Skeletal muscle satellite cell (primary cell): ENCODE measurements at regions not wholly inside any gene's neighbourhood (a gene's known extent, or its start where the extent isn't known, plus 50 kb on each side); places are given as distances from the start of the nearest gene placed in this dataset.

Experiments
- H3K27me3 ChIP-seq: 2 replicates; pipeline ENCODE4 v1.7.0; 2013; ENCODE audit warnings: low read length; ENCODE audit not compliant: control insufficient read depth, insufficient read depth
- H3K36me3 ChIP-seq: 2 replicates; pipeline ENCODE4 v1.7.0; 2013; ENCODE audit warnings: mild to moderate bottlenecking, control low read depth, low read length; ENCODE audit not compliant: insufficient read depth
- H3K4me1 ChIP-seq: 2 replicates; pipeline ENCODE4 v1.7.0; 2013; ENCODE audit warnings: low read length; ENCODE audit not compliant: control insufficient read depth, insufficient read depth
- H3K4me2 ChIP-seq: 2 replicates; pipeline ENCODE4 v1.7.0; 2013; ENCODE audit warnings: mild to moderate bottlenecking, low read length
- H3K4me3 ChIP-seq: 2 replicates; pipeline ENCODE4 v1.7.0; 2013; ENCODE audit warnings: low read length
- H3K9ac ChIP-seq: 2 replicates; pipeline ENCODE4 v1.7.0; 2013; ENCODE audit warnings: mild to moderate bottlenecking, low read depth, low read length, moderate library complexity
- H3K9me3 ChIP-seq: replicated peaks from 2 replicates; pipeline ENCODE4 v1.7.0; 2013; ENCODE audit warnings: mild to moderate bottlenecking, control low read depth, low read length

GRCh38 chr6:150456466-150456865 is 87.7 kb downstream of the IYD start:
- no peak overlapping the region for H3K4me3 ChIP-seq
- H3K36me3 ChIP-seq = no peaks in the 10 kb centered on the region
- H3K9ac ChIP-seq = no peak overlapping the region
- no peaks in the 10 kb centered on the region for H3K27me3 ChIP-seq
- H3K9me3 ChIP-seq = no peaks in the 10 kb centered on the region
- H3K4me2 ChIP-seq = no peak overlapping the region
- no peaks in the 10 kb centered on the region for H3K4me1 ChIP-seq

GRCh38 chr6:150456902-150457643 is 88.3 kb downstream of the IYD start:
- Histone ChIP-seq H3K9me3 (no peaks in the 10 kb centered on the region), H3K36me3 (no peaks in the 10 kb centered on the region), H3K4me1 (no peaks in the 10 kb centered on the region), H3K27me3 (no peaks in the 10 kb centered on the region), H3K4me3 (no peak overlapping the region), H3K4me2 (no peak overlapping the region), H3K9ac (no peak overlapping the region)

- Histone ChIP-seq H3K27me3 (no peaks in the 10 kb centered on the region), H3K36me3 (no peaks in the 10 kb centered on the region), H3K4me3 (no peak overlapping the region), H3K9me3 (no peaks in the 10 kb centered on the region), H3K4me1 (no peaks in the 10 kb centered on the region), H3K9ac (no peak overlapping the region), H3K4me2 (no peak overlapping the region)
Measured at GRCh38 chr6:150458579-150458978, 89.8 kb downstream of the IYD start.

GRCh38 chr6:150463852-150464251 is 95.0 kb downstream of the IYD start:
- Histone ChIP-seq H3K9me3 (no peaks in the 10 kb centered on the region), H3K4me1 (peaks cover 4% of the 10 kb centered on the region), H3K27me3 (peaks cover 4% of the 10 kb centered on the region), H3K4me2 (no peak overlapping the region), H3K9ac (no peak overlapping the region), H3K36me3 (no peaks in the 10 kb centered on the region), H3K4me3 (no peak overlapping the region)

GRCh38 chr6:150464966-150465365 is 96.2 kb downstream of the IYD start:
- H3K4me3 ChIP-seq = no peak overlapping the region
- no peaks in the 10 kb centered on the region for H3K36me3 ChIP-seq
- H3K4me2 ChIP-seq = no peak overlapping the region
- H3K9ac ChIP-seq = no peak overlapping the region
- H3K4me1 ChIP-seq = peaks cover 4% of the 10 kb centered on the region
- no peaks in the 10 kb centered on the region for H3K9me3 ChIP-seq
- peaks cover 8% of the 10 kb centered on the region for H3K27me3 ChIP-seq

- Histone ChIP-seq H3K9ac (no peak overlapping the region), H3K4me1 (peaks cover 4% of the 10 kb centered on the region), H3K27me3 (peaks cover 8% of the 10 kb centered on the region), H3K4me2 (no peak overlapping the region), H3K4me3 (no peak overlapping the region), H3K9me3 (no peaks in the 10 kb centered on the region), H3K36me3 (no peaks in the 10 kb centered on the region)
Measured at GRCh38 chr6:150465610-150466009, 96.8 kb downstream of the IYD start.

GRCh38 chr6:150466196-150466595 is 97.4 kb downstream of the IYD start:
- H3K9me3 ChIP-seq = no peaks in the 10 kb centered on the region
- no peaks in the 10 kb centered on the region for H3K36me3 ChIP-seq
- no peak overlapping the region for H3K4me2 ChIP-seq
- peaks cover 8% of the 10 kb centered on the region for H3K27me3 ChIP-seq
- no peak overlapping the region for H3K9ac ChIP-seq
- peaks cover 4% of the 10 kb centered on the region for H3K4me1 ChIP-seq
- H3K4me3 ChIP-seq = no peak overlapping the region

GRCh38 chr6:150470131-150470530 is 101.3 kb downstream of the IYD start:
- Histone ChIP-seq H3K9me3 (no peaks in the 10 kb centered on the region), H3K4me2 (no peak overlapping the region), H3K4me3 (no peak overlapping the region), H3K9ac (no peak overlapping the region), H3K27me3 (peaks cover 8% of the 10 kb centered on the region), H3K4me1 (peaks cover 4% of the 10 kb centered on the region), H3K36me3 (no peaks in the 10 kb centered on the region)

- peaks cover 8% of the 10 kb centered on the region for H3K27me3 ChIP-seq
- H3K9ac ChIP-seq = no peak overlapping the region
- no peaks in the 10 kb centered on the region for H3K36me3 ChIP-seq
Measured at GRCh38 chr6:150470960-150471665, 102.3 kb downstream of the IYD start.

GRCh38 chr6:150478656-150479545 is 110.1 kb downstream of the IYD start:
- Histone ChIP-seq H3K27me3 (peaks cover 8% of the 10 kb centered on the region), H3K4me2 (no peak overlapping the region), H3K9me3 (no peaks in the 10 kb centered on the region), H3K4me1 (no peaks in the 10 kb centered on the region), H3K36me3 (no peaks in the 10 kb centered on the region), H3K4me3 (no peak overlapping the region), H3K9ac (no peak overlapping the region)

More at GRCh38 chr6:150470960-150471665, 102.3 kb downstream of the IYD start:
- H3K4me1 ChIP-seq = no peaks in the 10 kb centered on the region
- no peak overlapping the region for H3K4me2 ChIP-seq
- no peak overlapping the region for H3K4me3 ChIP-seq
- no peaks in the 10 kb centered on the region for H3K9me3 ChIP-seq

- H3K27me3 ChIP-seq = peaks cover 8% of the 10 kb centered on the region
- no peaks in the 10 kb centered on the region for H3K9me3 ChIP-seq
- H3K36me3 ChIP-seq = no peaks in the 10 kb centered on the region
- no peak overlapping the region for H3K9ac ChIP-seq
- H3K4me2 ChIP-seq = no peak overlapping the region
- no peaks in the 10 kb centered on the region for H3K4me1 ChIP-seq
- H3K4me3 ChIP-seq = no peak overlapping the region
Measured at GRCh38 chr6:150482883-150483409, 114.1 kb downstream of the IYD start.
